Heart right ventricle (tissue), 16 donors: ENCODE measurements at regions not wholly inside any gene's neighbourhood (a gene's known extent, or its start where the extent isn't known, plus 50 kb on each side); places are given as distances from the start of the nearest gene placed in this dataset.

Experiments used
- ATAC-seq, 8 donors: fragments of 200-7000 bp; cut with Tn5 transposase; one replicate each; pipeline ENCODE4 v1.9.1; 2020; ENCODE audit warnings: mild to moderate bottlenecking in 8 of 8, moderate library complexity in 8 of 8, moderate number of reproducible peaks in 1 of 8
- DNase-seq, 2 donors: peaks; one replicate each; pipeline ENCODE4 v3.0.0-alpha.2; 2020
- H3K27ac ChIP-seq, 10 donors: fragments of 200-600 bp; sonication (generic) in 2 of 10; one replicate each; pipeline versions ENCODE4 v1.5.0 to v1.8.0; 2020 to 2022; ENCODE audit warnings: mild to moderate bottlenecking in 3 of 10
- H3K27me3 ChIP-seq, 7 donors: fragments of 200-600 bp; one replicate each; pipeline ENCODE4 v1.8.0; 2021 to 2022; ENCODE audit warnings: mild to moderate bottlenecking in 2 of 7
- H3K36me3 ChIP-seq, 9 donors: fragments of 200-600 bp; sonication (generic) in 1 of 9; one replicate each; pipeline versions ENCODE4 v1.5.0 to v1.8.0; 2020 to 2022; ENCODE audit warnings: mild to moderate bottlenecking in 2 of 9
- H3K4me1 ChIP-seq, 9 donors: fragments of 200-600 bp; sonication (generic) in 1 of 9; one replicate each; pipeline versions ENCODE4 v1.5.0 to v1.8.0; 2020 to 2022; ENCODE audit warnings: mild to moderate bottlenecking in 4 of 9
- H3K4me3 ChIP-seq, 10 donors: fragments of 200-600 bp; sonication (generic) in 2 of 10; one replicate each; pipeline versions ENCODE4 v1.5.0 to v1.8.0; 2020 to 2022; ENCODE audit warnings: mild to moderate bottlenecking in 7 of 10, moderate library complexity in 2 of 10
- H3K9me3 ChIP-seq, 11 donors: fragments of 200-600 bp in 10 of 11; sonication (generic) in 2 of 11; one replicate each; pipeline versions ENCODE4 v1.5.0 to v1.8.0; 2013 to 2022; ENCODE audit warnings: mild to moderate bottlenecking in 2 of 11, control low read depth in 1 of 11, moderate library complexity in 1 of 11
- WGBS, 2 donors: extraction: QIAGEN DNeasy Blood & Tissue Kit; methylation state at CpG; one replicate each; pipeline ENCODE4 v1.1.7; 2013; ENCODE audit warnings: inconsistent platforms in 1 of 2; 5-methylcytosine and 5-hydroxymethylcytosine counted together
- intact Hi-C, 10 donors: fragments of 100-400 bp; cut with DNase I; formaldehyde crosslinking; loops; one replicate each; pipeline versions ENCODE4 v1.11.1 to v1.14.2; 2022
- TF ChIP-seq, protein P1 (sequence below), 9 donors: fragments of 200-600 bp; sonication (generic) in 2 of 9; IDR thresholded peaks; one replicate each; pipeline versions ENCODE4 v1.5.0 to v1.8.0; 2021 to 2022; ENCODE audit warnings: antibody characterized with exemption in 9 of 9, mild to moderate bottlenecking in 5 of 9, moderate library complexity in 1 of 9
- donor health status: Arrhythmogenic right ventricular cardiomyopathy.
- donor health status: ischemic (EF 13 %, LVEDD 7.1; RV severe dilation, severe dysfunction).
- donor health status: healthy with polysubstance abuse.
- donor health status: DM: no; HTN: yes; CAD: no.
- donor health status: DM: no; HTN: no; CAD: no.
- donor health status: ischemic (EF 25% LVEDD 6.9; RV normal size, moderate dysfunction).
- donor health status: ischemic (EF 25% LVEDD 5.7; RV mildly dilated, moderate dysfunction).
- donor health status: healthy.
- donor health status: DM: yes; HTN: yes; CAD: no.
- donor health status: Ischemic cardiomyopathy.
- donor health status: ischemic (EF 35%, LVEDD 5.7; RV mildly dilated, moderate dysfunction).
- donor health status: nonischemic (EF 11% LVEDD 7.7; RV severe dilation, severe dysfunction).
- donor health status: DM: yes; HTN: yes; CAD: no.
- donor health status: PGD.
- donor health status: ischemic (EF 29% LVEDD 5.4; RV normal size, mild dysfunction).
- donor health status: nonischemic (EF 23%, LVEDD 6.1; RV moderate dilation, normal function).

DNA sequence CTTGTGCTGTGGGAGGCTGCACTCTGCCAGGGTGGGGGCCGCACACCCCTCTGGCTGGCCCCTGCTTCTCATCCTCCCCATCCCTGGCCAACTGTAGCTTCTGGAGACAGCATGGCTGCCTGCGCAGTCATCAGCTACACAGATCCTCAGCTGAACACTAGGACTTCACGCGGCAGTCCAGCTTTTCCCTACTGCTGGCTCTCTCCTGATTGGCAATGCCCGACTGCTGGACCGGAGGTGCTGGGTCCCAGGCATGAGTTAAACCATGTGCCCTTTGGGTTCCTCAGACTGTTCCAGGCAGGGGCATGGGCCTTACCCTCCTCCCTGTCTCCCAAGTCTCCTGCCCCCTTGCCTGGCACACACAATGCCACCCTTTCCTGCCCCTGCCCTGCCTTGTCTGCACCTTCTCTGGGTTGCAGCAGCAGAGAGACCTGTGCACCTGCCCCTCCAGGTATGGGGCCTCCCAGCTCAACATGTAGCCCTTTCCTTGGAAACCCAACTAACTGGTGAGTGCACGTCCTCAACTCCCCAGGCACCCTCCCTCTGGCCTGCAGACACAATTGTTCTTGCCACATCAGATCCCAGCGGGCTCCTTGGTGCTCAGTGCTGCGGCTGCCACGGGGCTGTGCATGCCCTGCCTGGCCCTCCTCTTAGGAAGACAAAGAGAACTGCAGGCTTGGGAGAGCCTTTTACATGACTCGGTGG is 1039.2 kb downstream of the TBC1D22A start:
- H3K9me3 ChIP-seq: peaks cover 0 to 26% (median 0%) of the 10 kb centered on the region in 11 donors
- DNase-seq (no peak), ATAC-seq (no peak)
- no peaks in the 10 kb centered on the region for H3K36me3 ChIP-seq
- peaks cover 0 to 19% (median 8%) of the 10 kb centered on the region in 7 donors for H3K27me3 ChIP-seq
- no peaks in the 10 kb centered on the region for H3K4me1 ChIP-seq
- no peak overlapping the region for H3K27ac ChIP-seq
- no peak overlapping the region for H3K4me3 ChIP-seq
- TF ChIP-seq, protein P1, sequence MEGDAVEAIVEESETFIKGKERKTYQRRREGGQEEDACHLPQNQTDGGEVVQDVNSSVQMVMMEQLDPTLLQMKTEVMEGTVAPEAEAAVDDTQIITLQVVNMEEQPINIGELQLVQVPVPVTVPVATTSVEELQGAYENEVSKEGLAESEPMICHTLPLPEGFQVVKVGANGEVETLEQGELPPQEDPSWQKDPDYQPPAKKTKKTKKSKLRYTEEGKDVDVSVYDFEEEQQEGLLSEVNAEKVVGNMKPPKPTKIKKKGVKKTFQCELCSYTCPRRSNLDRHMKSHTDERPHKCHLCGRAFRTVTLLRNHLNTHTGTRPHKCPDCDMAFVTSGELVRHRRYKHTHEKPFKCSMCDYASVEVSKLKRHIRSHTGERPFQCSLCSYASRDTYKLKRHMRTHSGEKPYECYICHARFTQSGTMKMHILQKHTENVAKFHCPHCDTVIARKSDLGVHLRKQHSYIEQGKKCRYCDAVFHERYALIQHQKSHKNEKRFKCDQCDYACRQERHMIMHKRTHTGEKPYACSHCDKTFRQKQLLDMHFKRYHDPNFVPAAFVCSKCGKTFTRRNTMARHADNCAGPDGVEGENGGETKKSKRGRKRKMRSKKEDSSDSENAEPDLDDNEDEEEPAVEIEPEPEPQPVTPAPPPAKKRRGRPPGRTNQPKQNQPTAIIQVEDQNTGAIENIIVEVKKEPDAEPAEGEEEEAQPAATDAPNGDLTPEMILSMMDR (IDR thresholded peaks at IDR 0.05): no peak
- intact Hi-C loops: no loop called here
- WGBS, 2 donors: 82 to 87% methylated on average over 11 of the region's 11 CpGs

DNA sequence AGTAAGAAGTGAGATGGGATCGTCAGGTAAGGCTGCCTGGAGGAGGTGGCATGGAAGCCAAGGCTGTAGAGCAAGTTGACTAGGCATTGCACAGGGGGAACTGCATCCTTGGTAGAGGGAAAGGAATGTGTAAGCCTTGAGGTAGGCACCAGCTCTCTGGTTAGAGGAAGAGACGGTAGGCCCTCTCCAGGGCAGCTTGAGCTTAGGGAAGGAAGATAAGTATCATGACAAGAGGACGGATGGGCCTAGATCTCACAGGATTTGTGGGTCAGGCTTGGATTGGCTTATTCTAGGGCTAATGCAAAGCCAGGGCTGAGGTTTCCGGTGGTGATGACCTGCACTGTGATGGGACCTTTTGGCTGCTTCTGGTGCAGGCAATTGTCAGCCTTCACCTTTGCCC is 1035.8 kb downstream of the TBC1D22A start:
- H3K9me3 ChIP-seq: peaks cover 0 to 20% (median 0%) of the 10 kb centered on the region in 11 donors
- H3K36me3 ChIP-seq: no peaks in the 10 kb centered on the region
- WGBS, 2 donors: 80 to 83% methylated on average over 4 of the region's 4 CpGs
- H3K4me3 ChIP-seq: no peak overlapping the region
- DNase-seq (no peak), ATAC-seq (no peak)
- H3K27me3 ChIP-seq: peaks cover 0 to 25% (median 8%) of the 10 kb centered on the region in 7 donors
- intact Hi-C loops: no loop called here
- TF ChIP-seq, protein P1 (IDR thresholded peaks at IDR 0.05): no peak
- H3K4me1 ChIP-seq: no peaks in the 10 kb centered on the region
- no peak overlapping the region for H3K27ac ChIP-seq

DNA sequence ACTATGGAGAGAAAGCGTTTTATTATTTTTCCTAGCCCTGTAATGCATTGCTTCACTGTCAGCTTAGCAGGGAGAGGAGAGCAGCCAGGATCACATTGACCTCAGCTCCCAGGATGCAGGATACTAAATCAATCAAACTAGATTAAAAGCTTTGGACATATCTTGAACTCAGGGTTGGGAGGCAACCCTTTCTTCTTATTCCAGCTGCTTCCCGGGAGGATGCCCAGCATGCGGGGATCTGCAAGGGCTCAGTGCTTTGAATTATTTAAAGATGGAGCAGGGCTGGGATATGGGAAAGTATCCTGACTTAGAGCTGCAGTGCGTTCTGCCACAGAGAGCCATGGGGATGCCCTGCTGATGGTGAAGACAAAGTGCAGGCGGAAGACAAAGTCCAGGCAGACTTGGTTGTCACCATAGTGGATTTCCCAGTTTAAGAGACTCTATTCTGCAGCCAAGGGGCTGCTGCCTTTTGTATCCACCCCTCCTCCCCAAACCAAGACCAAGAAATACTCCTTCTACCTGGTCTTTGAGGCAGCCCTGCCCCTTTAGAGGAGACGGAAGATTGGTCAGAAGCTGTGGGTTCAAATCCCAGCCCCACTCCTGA is 1035.0 kb downstream of the TBC1D22A start:
- 71 to 86% methylated on average over 6 of the region's 6 CpGs for WGBS, 2 donors
- intact Hi-C loops: no loop called here
- H3K36me3 ChIP-seq: no peaks in the 10 kb centered on the region
- peaks cover 0 to 23% (median 5%) of the 10 kb centered on the region in 7 donors for H3K27me3 ChIP-seq
- TF ChIP-seq, protein P1 (IDR thresholded peaks at IDR 0.05): no peak
- ATAC-seq: no peak
- H3K9me3 ChIP-seq: peaks cover 0 to 20% (median 0%) of the 10 kb centered on the region in 11 donors
- no peak overlapping the region for H3K27ac ChIP-seq
- no peaks in the 10 kb centered on the region for H3K4me1 ChIP-seq
- DNase-seq: no peak
- H3K4me3 ChIP-seq: no peak overlapping the region

DNA sequence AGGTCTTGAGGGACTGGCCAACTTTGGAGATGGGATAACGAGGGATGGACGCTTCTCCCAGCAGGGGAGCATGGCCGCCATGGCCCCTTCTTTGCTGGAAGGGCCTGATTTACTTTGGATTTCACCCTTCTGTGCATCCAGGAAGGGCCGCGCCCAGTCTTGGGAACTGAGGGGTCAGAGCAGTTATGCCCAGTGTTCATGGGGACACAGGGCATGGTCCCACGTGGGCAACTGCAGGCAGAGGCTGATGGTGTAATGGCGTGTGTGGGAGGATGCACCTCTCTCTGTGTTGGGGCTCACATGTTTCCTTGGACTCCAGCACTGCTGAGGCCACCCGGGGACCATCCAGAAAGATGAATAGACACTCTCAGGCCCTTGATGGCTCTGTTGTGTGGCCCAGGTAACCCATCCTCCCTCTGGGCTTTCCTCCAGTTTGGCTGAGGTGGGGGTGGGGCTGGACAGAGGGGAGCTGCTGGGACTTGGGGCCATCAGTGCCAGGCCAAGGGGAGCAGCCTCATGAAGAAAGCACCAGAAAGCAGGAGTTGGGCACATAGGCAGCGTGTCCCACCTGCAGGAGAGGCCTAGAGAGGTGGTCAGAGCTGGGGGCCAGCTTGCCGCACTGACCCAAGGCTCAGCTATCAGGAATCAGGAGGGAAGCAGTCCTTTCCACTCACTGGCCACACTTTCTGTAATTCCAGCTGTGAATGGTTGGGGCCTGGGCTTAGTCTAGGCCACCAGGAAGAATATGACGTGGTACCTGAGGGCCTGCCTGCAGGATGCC is 1033.9 kb downstream of the TBC1D22A start:
- Histone ChIP-seq H3K27me3 (peaks cover 0 to 15% (median 0%) of the 10 kb centered on the region in 7 donors), H3K9me3 (peaks cover 0 to 20% (median 0%) of the 10 kb centered on the region in 11 donors), H3K36me3 (no peaks in the 10 kb centered on the region), H3K4me3 (no peak overlapping the region), H3K27ac (no peak overlapping the region), H3K4me1 (no peaks in the 10 kb centered on the region)
- DNase-seq: no peak
- ATAC-seq: no peak
- 83 to 88% methylated on average over 11 of the region's 11 CpGs for WGBS, 2 donors
- intact Hi-C loops: no loop called here
- TF ChIP-seq, protein P1 (IDR thresholded peaks at IDR 0.05): no peak
